Adrenal gland (tissue), 5 donors: ENCODE measurements at regions not wholly inside any gene's neighbourhood (a gene's known extent, or its start where the extent isn't known, plus 50 kb on each side); places are given as distances from the start of the nearest gene placed in this dataset.

Experiments
- POLR2A ChIP-seq, 2 donors: fragments of 450-650 bp; IDR thresholded peaks; one replicate each; pipeline ENCODE4 v1.6.1; 2017; ENCODE audit warnings: antibody characterized with exemption in 2 of 2, mild to moderate bottlenecking in 2 of 2, moderate library complexity in 1 of 2
- TF ChIP-seq, protein P1 (sequence below), 6 experiments: fragments of 450-650 bp in 4 of 6; fragments of 200-600 bp in 2 of 6; sonication (generic) in 1 of 6; IDR thresholded peaks; 1 replicate in 5 of 6; 2 replicates in 1 of 6; pipeline versions ENCODE4 v1.5.1 to v1.8.0; 2016 to 2021; ENCODE audit warnings: antibody characterized with exemption in 6 of 6, mild to moderate bottlenecking in 2 of 6, moderate library complexity in 1 of 6
- donor health status: DM: no; HTN: no; CAD: no.

GRCh38 chr3:88595026-88595425 lies 445.3 kb downstream of the C3orf38 start:
- TF ChIP-seq, protein P1, sequence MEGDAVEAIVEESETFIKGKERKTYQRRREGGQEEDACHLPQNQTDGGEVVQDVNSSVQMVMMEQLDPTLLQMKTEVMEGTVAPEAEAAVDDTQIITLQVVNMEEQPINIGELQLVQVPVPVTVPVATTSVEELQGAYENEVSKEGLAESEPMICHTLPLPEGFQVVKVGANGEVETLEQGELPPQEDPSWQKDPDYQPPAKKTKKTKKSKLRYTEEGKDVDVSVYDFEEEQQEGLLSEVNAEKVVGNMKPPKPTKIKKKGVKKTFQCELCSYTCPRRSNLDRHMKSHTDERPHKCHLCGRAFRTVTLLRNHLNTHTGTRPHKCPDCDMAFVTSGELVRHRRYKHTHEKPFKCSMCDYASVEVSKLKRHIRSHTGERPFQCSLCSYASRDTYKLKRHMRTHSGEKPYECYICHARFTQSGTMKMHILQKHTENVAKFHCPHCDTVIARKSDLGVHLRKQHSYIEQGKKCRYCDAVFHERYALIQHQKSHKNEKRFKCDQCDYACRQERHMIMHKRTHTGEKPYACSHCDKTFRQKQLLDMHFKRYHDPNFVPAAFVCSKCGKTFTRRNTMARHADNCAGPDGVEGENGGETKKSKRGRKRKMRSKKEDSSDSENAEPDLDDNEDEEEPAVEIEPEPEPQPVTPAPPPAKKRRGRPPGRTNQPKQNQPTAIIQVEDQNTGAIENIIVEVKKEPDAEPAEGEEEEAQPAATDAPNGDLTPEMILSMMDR (IDR thresholded peaks at IDR 0.05): no peak
- TF ChIP-seq POLR2A (IDR thresholded peaks at IDR 0.05): no peak
